ENCODE measurements at regions not wholly inside any gene's neighbourhood (a gene's known extent, or its start where the extent isn't known, plus 50 kb on each side); places are given as distances from the start of the nearest gene placed in this dataset.

- TF ChIP-seq POLR2A (IDR thresholded peaks at IDR 0.05; ENCODE audit: low read depth, low read length) (no peak), POLR2AphosphoS5 (IDR thresholded peaks at IDR 0.05; ENCODE audit: low read depth, low read length) (no peak)
Measured at GRCh38 chr11:93957397-93957952, 63.7 kb upstream of the HEPHL1 start.
